Neural cell (in vitro differentiated cells): ENCODE measurements at regions not wholly inside any gene's neighbourhood (a gene's known extent, or its start where the extent isn't known, plus 50 kb on each side); places are given as distances from the start of the nearest gene placed in this dataset.
A peak's percentile ranks its signal among the peaks of the same experiment; 100 is the strongest.

Source experiments
- H2AFZ ChIP-seq: fragments of 200-600, 300-800 bp; sonication (generic), shearing (Covaris generic); 2 replicates; pipeline ENCODE4 v1.6.0; 2014; ENCODE audit warnings: low read depth, mild to moderate bottlenecking, antibody characterized with exemption, low read length, moderate library complexity
- H3F3A ChIP-seq: fragments of 200-600 bp; shearing (Covaris generic); 2 replicates; pipeline ENCODE4 v1.6.1; 2016; ENCODE audit warnings: mild to moderate bottlenecking, moderate library complexity, mixed read lengths, antibody characterized with exemption, low read length; ENCODE audit not compliant: insufficient read depth, poor library complexity, severe bottlenecking
- H3K27ac ChIP-seq: fragments of 200-600, 300-800 bp; sonication (generic), shearing (Covaris generic); 2 replicates; pipeline ENCODE4 v1.5.1; 2014; ENCODE audit warnings: mild to moderate bottlenecking, low read length, moderate library complexity
- H3K27me3 ChIP-seq: fragments of 300-800, 200-600 bp; sonication (generic), shearing (Covaris generic); 2 replicates; pipeline ENCODE4 v1.6.0; 2014; ENCODE audit warnings: mild to moderate bottlenecking, low read depth, low read length, moderate library complexity; ENCODE audit not compliant: insufficient read depth
- H3K36me3 ChIP-seq: fragments of 300-800, 200-600 bp; sonication (generic), shearing (Covaris generic); 2 replicates; pipeline ENCODE4 v1.5.1; 2014; ENCODE audit warnings: mild to moderate bottlenecking, antibody characterized with exemption, low read length, moderate library complexity; ENCODE audit not compliant: insufficient read depth
- H3K4me2 ChIP-seq: fragments of 300-800, 200-600 bp; sonication (generic), shearing (Covaris generic); 2 replicates; pipeline ENCODE4 v1.6.0; 2014; ENCODE audit warnings: mild to moderate bottlenecking, low read length
- H3K4me3 ChIP-seq: fragments of 300-800, 200-600 bp; sonication (generic), shearing (Covaris generic); 2 replicates; pipeline ENCODE4 v1.5.1; 2014; ENCODE audit warnings: mild to moderate bottlenecking, low read length, moderate library complexity
- H3K79me2 ChIP-seq: fragments of 200-600 bp; shearing (Covaris generic); replicated peaks from 2 replicates; pipeline ENCODE4 v1.6.0; 2014; ENCODE audit warnings: mild to moderate bottlenecking, low read length, moderate library complexity; ENCODE audit not compliant: insufficient read depth
- H3K9ac ChIP-seq: fragments of 300-800, 200-600 bp; sonication (generic), shearing (Covaris generic); 2 replicates; pipeline ENCODE4 v1.6.1; 2016; ENCODE audit warnings: mild to moderate bottlenecking, low read length, mixed read lengths
- H3K9me2 ChIP-seq: fragments of 200-600 bp; shearing (Covaris generic); 2 replicates; pipeline ENCODE4 v1.6.1; 2016; ENCODE audit warnings: mild to moderate bottlenecking, low read length, mixed read lengths; ENCODE audit not compliant: insufficient read depth
- H3K9me3 ChIP-seq: fragments of 200-600, 300-800 bp; sonication (generic), shearing (Covaris generic); 2 replicates; pipeline ENCODE4 v1.6.1; 2016; ENCODE audit warnings: mild to moderate bottlenecking, mixed run types, low read length, moderate library complexity, mixed read lengths
- H4K20me1 ChIP-seq: fragments of 200-600 bp; shearing (Covaris generic); 2 replicates; pipeline ENCODE4 v1.6.1; 2016; ENCODE audit warnings: mild to moderate bottlenecking, mixed run types; ENCODE audit not compliant: insufficient read depth
- EP300 ChIP-seq: fragments of 450-650 bp; conservative IDR thresholded peaks from 2 replicates; pipeline ENCODE4 v1.6.1; 2014; ENCODE audit warnings: antibody characterized with exemption, mild to moderate bottlenecking, moderate library complexity; ENCODE audit not compliant: poor library complexity, severe bottlenecking
- MXI1 ChIP-seq: fragments of 450-650 bp; conservative IDR thresholded peaks from 2 replicates; pipeline ENCODE4 v1.6.1; 2014; ENCODE audit warnings: antibody characterized with exemption, mild to moderate bottlenecking; ENCODE audit not compliant: poor library complexity, severe bottlenecking
- SMC3 ChIP-seq: fragments of 450-650 bp; conservative IDR thresholded peaks from 2 replicates; pipeline ENCODE4 v1.6.1; 2014; ENCODE audit warnings: antibody characterized with exemption, mild to moderate bottlenecking, moderate library complexity; ENCODE audit not compliant: poor library complexity
- TAF1 ChIP-seq: IDR thresholded peaks from 2 replicates; pipeline ENCODE4 v1.6.1; 2012; ENCODE audit warnings: low read depth
- TF ChIP-seq, protein P1 (sequence below): IDR thresholded peaks from 2 replicates; pipeline ENCODE4 v1.6.1; 2012; ENCODE audit warnings: borderline replicate concordance
- TF ChIP-seq, protein P2 (sequence below): fragments of 450-650 bp; IDR thresholded peaks from 2 replicates; pipeline ENCODE4 v1.5.1; 2014; ENCODE audit warnings: antibody characterized with exemption, mild to moderate bottlenecking, moderate library complexity; ENCODE audit not compliant: poor library complexity, severe bottlenecking

DNA sequence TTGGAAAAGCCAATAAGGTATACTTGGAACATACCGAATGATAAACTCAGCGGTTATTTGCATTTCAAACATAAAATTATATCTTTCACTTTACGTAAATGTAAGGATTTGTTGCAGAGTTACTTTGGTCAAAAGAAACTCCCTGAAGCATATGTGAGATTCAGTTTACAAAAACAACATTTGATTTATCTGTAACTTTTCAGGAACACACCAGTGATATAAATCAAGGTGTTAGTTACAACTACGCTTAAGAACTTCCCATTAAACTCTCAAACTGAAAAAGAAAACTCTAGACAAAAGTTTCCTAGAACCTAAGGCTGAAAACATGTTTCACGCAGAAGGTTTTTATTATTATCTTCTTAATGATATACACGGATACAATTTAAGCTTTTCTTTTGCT, 110.6 kb upstream of the MEIS1 start:
- Histone ChIP-seq H3K4me3 (no peak overlapping the region), H3K9ac (no peak overlapping the region), H4K20me1 (no peaks in the 10 kb centered on the region), H3K4me2 (no peak overlapping the region), H2AFZ (no peak overlapping the region), H3K27ac (no peak overlapping the region), H3K9me2 (no peaks in the 10 kb centered on the region), H3K27me3 (no peaks in the 10 kb centered on the region), H3K9me3 (no peaks in the 10 kb centered on the region), H3F3A (peaks cover 2% of the 10 kb centered on the region), H3K79me2 (no peaks in the 10 kb centered on the region), H3K36me3 (no peaks in the 10 kb centered on the region)
- TF ChIP-seq, protein P1, sequence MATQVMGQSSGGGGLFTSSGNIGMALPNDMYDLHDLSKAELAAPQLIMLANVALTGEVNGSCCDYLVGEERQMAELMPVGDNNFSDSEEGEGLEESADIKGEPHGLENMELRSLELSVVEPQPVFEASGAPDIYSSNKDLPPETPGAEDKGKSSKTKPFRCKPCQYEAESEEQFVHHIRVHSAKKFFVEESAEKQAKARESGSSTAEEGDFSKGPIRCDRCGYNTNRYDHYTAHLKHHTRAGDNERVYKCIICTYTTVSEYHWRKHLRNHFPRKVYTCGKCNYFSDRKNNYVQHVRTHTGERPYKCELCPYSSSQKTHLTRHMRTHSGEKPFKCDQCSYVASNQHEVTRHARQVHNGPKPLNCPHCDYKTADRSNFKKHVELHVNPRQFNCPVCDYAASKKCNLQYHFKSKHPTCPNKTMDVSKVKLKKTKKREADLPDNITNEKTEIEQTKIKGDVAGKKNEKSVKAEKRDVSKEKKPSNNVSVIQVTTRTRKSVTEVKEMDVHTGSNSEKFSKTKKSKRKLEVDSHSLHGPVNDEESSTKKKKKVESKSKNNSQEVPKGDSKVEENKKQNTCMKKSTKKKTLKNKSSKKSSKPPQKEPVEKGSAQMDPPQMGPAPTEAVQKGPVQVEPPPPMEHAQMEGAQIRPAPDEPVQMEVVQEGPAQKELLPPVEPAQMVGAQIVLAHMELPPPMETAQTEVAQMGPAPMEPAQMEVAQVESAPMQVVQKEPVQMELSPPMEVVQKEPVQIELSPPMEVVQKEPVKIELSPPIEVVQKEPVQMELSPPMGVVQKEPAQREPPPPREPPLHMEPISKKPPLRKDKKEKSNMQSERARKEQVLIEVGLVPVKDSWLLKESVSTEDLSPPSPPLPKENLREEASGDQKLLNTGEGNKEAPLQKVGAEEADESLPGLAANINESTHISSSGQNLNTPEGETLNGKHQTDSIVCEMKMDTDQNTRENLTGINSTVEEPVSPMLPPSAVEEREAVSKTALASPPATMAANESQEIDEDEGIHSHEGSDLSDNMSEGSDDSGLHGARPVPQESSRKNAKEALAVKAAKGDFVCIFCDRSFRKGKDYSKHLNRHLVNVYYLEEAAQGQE, result no peak

DNA sequence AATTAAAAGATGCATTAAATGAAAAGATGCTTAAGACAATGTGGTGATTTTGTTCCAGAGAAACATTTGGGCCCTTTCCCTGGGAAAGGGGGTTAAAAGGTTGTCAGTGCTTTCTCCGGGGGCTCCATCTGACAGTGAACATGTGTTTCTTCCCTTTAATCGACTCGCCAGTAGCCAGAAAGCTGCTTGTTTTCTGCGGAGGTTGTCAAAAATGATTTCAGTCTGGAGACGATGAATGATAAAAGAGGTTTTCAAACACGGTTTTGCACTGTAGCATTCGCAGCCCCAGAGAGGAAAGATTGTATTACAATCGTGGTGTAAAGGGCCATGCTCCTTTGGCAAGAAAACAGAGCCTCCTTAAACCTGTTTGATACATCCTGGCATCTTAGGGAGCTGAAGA, 111.5 kb upstream of the MEIS1 start:
- Histone ChIP-seq H2AFZ (no peak overlapping the region), H3K27ac (no peak overlapping the region), H3K4me2 (peak overlapping the region; percentile 28), H3K4me3 (peak overlapping the region; percentile 21), H4K20me1 (no peaks in the 10 kb centered on the region), H3K79me2 (no peaks in the 10 kb centered on the region), H3K9me3 (no peaks in the 10 kb centered on the region), H3F3A (peaks cover 2% of the 10 kb centered on the region), H3K36me3 (no peaks in the 10 kb centered on the region), H3K9ac (no peak overlapping the region), H3K27me3 (no peaks in the 10 kb centered on the region), H3K9me2 (no peaks in the 10 kb centered on the region)
- no peak for TF ChIP-seq SMC3
- TF ChIP-seq, protein P1, result no peak
- TF ChIP-seq, protein P2, sequence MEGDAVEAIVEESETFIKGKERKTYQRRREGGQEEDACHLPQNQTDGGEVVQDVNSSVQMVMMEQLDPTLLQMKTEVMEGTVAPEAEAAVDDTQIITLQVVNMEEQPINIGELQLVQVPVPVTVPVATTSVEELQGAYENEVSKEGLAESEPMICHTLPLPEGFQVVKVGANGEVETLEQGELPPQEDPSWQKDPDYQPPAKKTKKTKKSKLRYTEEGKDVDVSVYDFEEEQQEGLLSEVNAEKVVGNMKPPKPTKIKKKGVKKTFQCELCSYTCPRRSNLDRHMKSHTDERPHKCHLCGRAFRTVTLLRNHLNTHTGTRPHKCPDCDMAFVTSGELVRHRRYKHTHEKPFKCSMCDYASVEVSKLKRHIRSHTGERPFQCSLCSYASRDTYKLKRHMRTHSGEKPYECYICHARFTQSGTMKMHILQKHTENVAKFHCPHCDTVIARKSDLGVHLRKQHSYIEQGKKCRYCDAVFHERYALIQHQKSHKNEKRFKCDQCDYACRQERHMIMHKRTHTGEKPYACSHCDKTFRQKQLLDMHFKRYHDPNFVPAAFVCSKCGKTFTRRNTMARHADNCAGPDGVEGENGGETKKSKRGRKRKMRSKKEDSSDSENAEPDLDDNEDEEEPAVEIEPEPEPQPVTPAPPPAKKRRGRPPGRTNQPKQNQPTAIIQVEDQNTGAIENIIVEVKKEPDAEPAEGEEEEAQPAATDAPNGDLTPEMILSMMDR, result no peak
- no peak for TF ChIP-seq TAF1
- TF ChIP-seq EP300, result peak; percentile 13
- TF ChIP-seq MXI1, result no peak
